ENCODE measurements at regions not wholly inside any gene's neighbourhood (a gene's known extent, or its start where the extent isn't known, plus 50 kb on each side); places are given as distances from the start of the nearest gene placed in this dataset.
A peak's percentile ranks its signal among the peaks of the same experiment; 100 is the strongest.

GRCh38 chr22:26994801-26995200 is 337.4 kb downstream of the MIAT start:
- ATAC-seq, result no peak
- Histone ChIP-seq H3K9me3 (no peaks in the 10 kb centered on the region), H3K36me3 (no peaks in the 10 kb centered on the region), H3K27me3 (no peaks in the 10 kb centered on the region), H3K27ac (no peak overlapping the region), H3K4me3 (no peak overlapping the region), H3K4me1 (no peaks in the 10 kb centered on the region)
- intact Hi-C loops (cut with DNase I; ENCODE audit: low total_unique reads) (no loop called here), in situ Hi-C loops (cut with MboI; ENCODE audit: low sequenced_read_pairs in 4 of 4) (no loop called here)
- no peak for DNase-seq
- TF ChIP-seq CTCF (IDR thresholded peaks at IDR 0.05 in 4 of 5, conservative IDR thresholded peaks at IDR 0.05 in 1 of 5) (no peak), POLR2A (IDR thresholded peaks at IDR 0.05) (no peak)

GRCh38 chr22:26995235-26995634 is 337.8 kb downstream of the MIAT start:
- in situ Hi-C loops (cut with MboI; ENCODE audit: low sequenced_read_pairs in 4 of 4), result no loop called here
- no peak for ATAC-seq

GRCh38 chr22:26996154-26996553 is 338.8 kb downstream of the MIAT start:
- no peak overlapping the region for H3K4me3 ChIP-seq
- TF ChIP-seq CTCF (IDR thresholded peaks at IDR 0.05 in 4 of 5, conservative IDR thresholded peaks at IDR 0.05 in 1 of 5) (no peak), POLR2A (IDR thresholded peaks at IDR 0.05) (no peak)
- no peaks in the 10 kb centered on the region for H3K36me3 ChIP-seq
- H3K27ac ChIP-seq, result no peak overlapping the region
- DNase-seq, result no peak
- ATAC-seq, result no peak
- H3K9me3 ChIP-seq, result no peaks in the 10 kb centered on the region
- no peaks in the 10 kb centered on the region for H3K27me3 ChIP-seq
- H3K4me1 ChIP-seq, result no peaks in the 10 kb centered on the region
- intact Hi-C loops (cut with DNase I; ENCODE audit: low total_unique reads), result no loop called here
- in situ Hi-C loops (cut with MboI; ENCODE audit: low sequenced_read_pairs in 4 of 4), result no loop called here

More at GRCh38 chr22:26995235-26995634, 337.8 kb downstream of the MIAT start:
- Histone ChIP-seq H3K9me3 (no peaks in the 10 kb centered on the region), H3K4me1 (no peaks in the 10 kb centered on the region), H3K36me3 (no peaks in the 10 kb centered on the region), H3K4me3 (no peak overlapping the region), H3K27me3 (no peaks in the 10 kb centered on the region), H3K27ac (no peak overlapping the region)
- no peak for TF ChIP-seq CTCF (IDR thresholded peaks at IDR 0.05 in 4 of 5, conservative IDR thresholded peaks at IDR 0.05 in 1 of 5)
- TF ChIP-seq POLR2A (IDR thresholded peaks at IDR 0.05), result no peak
- intact Hi-C loops (cut with DNase I; ENCODE audit: low total_unique reads), result no loop called here
- DNase-seq, result no peak

- in situ Hi-C loops (cut with MboI; ENCODE audit: low sequenced_read_pairs in 4 of 4), result no loop called here
- DNase-seq, result peak in 1 of 2 donors; percentile 17
- ATAC-seq, result peak; percentile 58 to 82
- intact Hi-C loops (cut with DNase I; ENCODE audit: low total_unique reads), result no loop called here
- no peak overlapping the region for H3K4me3 ChIP-seq
- H3K4me1 ChIP-seq, result no peaks in the 10 kb centered on the region
- no peak overlapping the region for H3K27ac ChIP-seq
- no peaks in the 10 kb centered on the region for H3K36me3 ChIP-seq
- TF ChIP-seq POLR2A (IDR thresholded peaks at IDR 0.05) (no peak), CTCF (IDR thresholded peaks at IDR 0.05 in 4 of 5, conservative IDR thresholded peaks at IDR 0.05 in 1 of 5) (no peak)
- H3K9me3 ChIP-seq, result no peaks in the 10 kb centered on the region
- no peaks in the 10 kb centered on the region for H3K27me3 ChIP-seq
Observed at GRCh38 chr22:26998129-26998528, 340.7 kb downstream of the MIAT start.

- in situ Hi-C loops (cut with MboI; ENCODE audit: low sequenced_read_pairs in 4 of 4), result no loop called here
Observed at GRCh38 chr22:26998716-26999115, 341.3 kb downstream of the MIAT start.

More at GRCh38 chr22:26998716-26999115, 341.3 kb downstream of the MIAT start:
- Histone ChIP-seq H3K4me3 (no peak overlapping the region), H3K36me3 (no peaks in the 10 kb centered on the region), H3K27ac (peak overlapping the region in 1 of 4 donors; percentile 9), H3K27me3 (no peaks in the 10 kb centered on the region), H3K9me3 (no peaks in the 10 kb centered on the region), H3K4me1 (no peaks in the 10 kb centered on the region)
- ATAC-seq (no peak), DNase-seq (no peak)
- no peak for TF ChIP-seq CTCF (IDR thresholded peaks at IDR 0.05 in 4 of 5, conservative IDR thresholded peaks at IDR 0.05 in 1 of 5)
- no peak for TF ChIP-seq POLR2A (IDR thresholded peaks at IDR 0.05)
- intact Hi-C loops (cut with DNase I; ENCODE audit: low total_unique reads), result no loop called here

Data from gastrocnemius medialis (tissue), 4 donors.